ENCODE measurements at regions not wholly inside any gene's neighbourhood (a gene's known extent, or its start where the extent isn't known, plus 50 kb on each side); places are given as distances from the start of the nearest gene placed in this dataset.

- no peak for TF ChIP-seq CTCF (IDR thresholded peaks at IDR 0.05; ENCODE audit: low read depth, low read length, missing control alignments)
- in situ Hi-C loops (cut with HindIII; ENCODE audit: low sequenced_read_pairs): no loop called here
- no peak for DNase-seq (ENCODE audit: low read depth)
- H3K4me3 ChIP-seq (ENCODE audit: low read depth, low read length): no peak overlapping the region
Observed at GRCh38 chr2:79389481-79389880, 123.4 kb upstream of the CTNNA2 start.

- H3K4me3 ChIP-seq (ENCODE audit: low read depth, low read length): no peak overlapping the region
- no peak for TF ChIP-seq CTCF (IDR thresholded peaks at IDR 0.05; ENCODE audit: low read depth, low read length, missing control alignments)
- in situ Hi-C loops (cut with HindIII; ENCODE audit: low sequenced_read_pairs): no loop called here
- DNase-seq (ENCODE audit: low read depth): no peak
Observed at GRCh38 chr2:79388024-79388423, 124.8 kb upstream of the CTNNA2 start.

DNA sequence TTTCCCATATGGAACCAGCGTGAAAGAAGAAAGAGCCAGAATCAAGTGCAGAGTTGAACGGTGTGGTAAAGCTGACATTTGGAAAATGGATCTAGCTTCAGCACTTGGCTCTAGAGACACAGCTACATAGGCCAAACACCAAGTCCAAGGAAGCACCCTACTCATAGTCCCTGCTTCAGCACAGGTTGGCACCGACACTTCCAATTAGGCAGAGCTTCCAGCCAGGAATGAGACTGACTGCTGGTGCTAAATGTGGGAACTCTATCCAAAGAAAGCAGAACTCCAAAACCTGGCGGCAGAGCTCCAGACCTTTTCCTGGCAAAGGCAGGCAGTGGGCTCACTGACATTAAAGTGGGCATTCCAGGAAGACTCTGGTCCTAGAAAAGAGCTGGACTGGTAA lies 125.4 kb upstream of the CTNNA2 start:
- TF ChIP-seq CTCF (IDR thresholded peaks at IDR 0.05; ENCODE audit: low read depth, low read length, missing control alignments): no peak
- H3K4me3 ChIP-seq (ENCODE audit: low read depth, low read length): no peak overlapping the region
- no peak for DNase-seq (ENCODE audit: low read depth)
- in situ Hi-C loops (cut with HindIII; ENCODE audit: low sequenced_read_pairs): no loop called here

GRCh38 chr2:79383681-79384080 lies 129.2 kb upstream of the CTNNA2 start:
- TF ChIP-seq CTCF (IDR thresholded peaks at IDR 0.05; ENCODE audit: low read depth, low read length, missing control alignments): no peak
- H3K4me3 ChIP-seq (ENCODE audit: low read depth, low read length): no peak overlapping the region
- in situ Hi-C loops (cut with HindIII; ENCODE audit: low sequenced_read_pairs): no loop called here
- no peak for DNase-seq (ENCODE audit: low read depth)

DNA sequence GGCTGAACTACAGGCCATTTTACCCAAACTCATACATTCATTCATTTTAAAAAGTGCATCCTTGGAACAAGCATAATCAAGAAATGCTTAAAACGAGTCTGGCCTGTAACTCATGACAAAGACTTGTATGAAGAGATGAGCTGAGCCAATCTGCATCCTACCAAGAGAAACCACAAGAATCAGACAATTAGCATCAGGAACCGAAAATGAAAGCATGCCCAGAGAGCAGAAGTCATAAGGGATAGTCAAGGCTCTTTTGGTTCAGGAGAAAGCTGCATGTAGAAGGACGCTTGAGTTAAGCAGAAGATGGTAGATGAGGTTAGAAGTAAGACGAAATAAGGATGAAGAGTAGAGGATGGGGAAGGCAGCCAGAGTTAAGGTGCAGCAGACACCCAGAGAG lies 137.0 kb upstream of the CTNNA2 start:
- no peak for DNase-seq (ENCODE audit: low read depth)
- H3K4me3 ChIP-seq (ENCODE audit: low read depth, low read length): no peak overlapping the region
- in situ Hi-C loops (cut with HindIII; ENCODE audit: low sequenced_read_pairs): no loop called here
- no peak for TF ChIP-seq CTCF (IDR thresholded peaks at IDR 0.05; ENCODE audit: low read depth, low read length, missing control alignments)

GRCh38 chr2:79373358-79374130 lies 139.3 kb upstream of the CTNNA2 start:
- TF ChIP-seq CTCF (IDR thresholded peaks at IDR 0.05; ENCODE audit: low read depth, low read length, missing control alignments): no peak
- DNase-seq (ENCODE audit: low read depth): no peak

More at GRCh38 chr2:79373358-79374130, 139.3 kb upstream of the CTNNA2 start:
- H3K4me3 ChIP-seq (ENCODE audit: low read depth, low read length): no peak overlapping the region
- in situ Hi-C loops (cut with HindIII; ENCODE audit: low sequenced_read_pairs): no loop called here
